ENCODE measurements at regions not wholly inside any gene's neighbourhood (a gene's known extent, or its start where the extent isn't known, plus 50 kb on each side); places are given as distances from the start of the nearest gene placed in this dataset.

DNA sequence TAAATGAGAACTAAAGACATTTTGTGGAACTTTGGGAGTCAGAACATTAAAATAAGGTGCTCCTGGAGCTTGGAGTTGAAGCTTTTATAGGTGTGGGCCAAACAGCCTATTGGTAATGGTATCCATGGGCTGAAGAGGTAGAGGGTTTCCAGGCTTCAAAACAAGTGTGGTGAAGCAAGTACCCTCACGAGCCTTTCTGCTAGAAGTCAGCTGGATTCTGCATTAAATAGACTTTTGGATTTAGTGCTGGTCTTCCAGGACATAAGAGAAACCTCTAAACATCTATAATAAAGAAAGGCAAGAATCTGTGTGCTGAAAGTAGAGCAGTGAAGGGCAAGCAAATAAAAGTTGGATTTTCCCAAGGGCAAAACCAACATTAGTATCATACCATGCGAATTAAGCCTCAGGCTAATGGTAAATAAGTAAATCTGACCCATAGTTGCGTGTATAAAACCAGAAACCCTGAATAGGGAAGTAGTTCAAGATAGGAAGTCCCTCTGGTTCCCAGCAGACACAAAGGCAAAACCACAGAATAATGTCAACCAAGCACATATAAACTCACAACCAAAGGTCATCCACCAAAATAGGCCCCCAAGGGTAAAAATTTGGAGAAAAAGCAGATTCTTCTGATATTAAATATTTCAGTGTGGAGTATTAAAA, 306.3 kb downstream of the TLE4 start:
- DNase-seq (ENCODE audit: low spot score) = no peak

DNA sequence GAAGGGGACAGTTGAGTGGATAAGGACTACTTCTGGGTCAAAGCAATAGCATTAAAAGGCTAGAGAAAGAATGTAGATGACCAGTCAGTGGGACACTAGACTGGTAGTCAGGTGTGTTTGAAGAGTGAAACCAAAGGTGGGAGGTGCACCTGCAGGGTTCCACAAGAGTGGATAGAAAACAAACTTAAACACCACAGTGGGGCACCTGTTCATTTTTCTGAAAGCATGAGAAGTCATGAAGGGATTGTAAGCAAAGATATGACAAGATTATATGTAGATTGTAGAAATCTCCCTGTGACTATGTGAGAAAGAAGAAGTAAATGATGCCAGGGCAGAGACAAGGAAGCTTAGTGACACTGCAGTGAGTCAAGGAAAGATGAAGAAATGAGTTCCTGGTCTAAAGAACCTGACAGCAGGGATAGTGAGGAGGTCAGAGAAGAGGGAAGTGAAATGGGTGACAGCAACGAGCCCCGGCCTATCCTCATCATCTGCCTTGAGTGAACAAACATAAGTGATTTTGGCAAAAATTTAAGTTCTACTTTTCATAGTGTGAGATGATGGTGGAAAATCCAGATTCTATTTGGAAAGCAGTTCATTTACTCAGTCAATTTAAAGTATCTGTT, 296.9 kb downstream of the TLE4 start:
- DNase-seq (ENCODE audit: low spot score) = no peak

DNA sequence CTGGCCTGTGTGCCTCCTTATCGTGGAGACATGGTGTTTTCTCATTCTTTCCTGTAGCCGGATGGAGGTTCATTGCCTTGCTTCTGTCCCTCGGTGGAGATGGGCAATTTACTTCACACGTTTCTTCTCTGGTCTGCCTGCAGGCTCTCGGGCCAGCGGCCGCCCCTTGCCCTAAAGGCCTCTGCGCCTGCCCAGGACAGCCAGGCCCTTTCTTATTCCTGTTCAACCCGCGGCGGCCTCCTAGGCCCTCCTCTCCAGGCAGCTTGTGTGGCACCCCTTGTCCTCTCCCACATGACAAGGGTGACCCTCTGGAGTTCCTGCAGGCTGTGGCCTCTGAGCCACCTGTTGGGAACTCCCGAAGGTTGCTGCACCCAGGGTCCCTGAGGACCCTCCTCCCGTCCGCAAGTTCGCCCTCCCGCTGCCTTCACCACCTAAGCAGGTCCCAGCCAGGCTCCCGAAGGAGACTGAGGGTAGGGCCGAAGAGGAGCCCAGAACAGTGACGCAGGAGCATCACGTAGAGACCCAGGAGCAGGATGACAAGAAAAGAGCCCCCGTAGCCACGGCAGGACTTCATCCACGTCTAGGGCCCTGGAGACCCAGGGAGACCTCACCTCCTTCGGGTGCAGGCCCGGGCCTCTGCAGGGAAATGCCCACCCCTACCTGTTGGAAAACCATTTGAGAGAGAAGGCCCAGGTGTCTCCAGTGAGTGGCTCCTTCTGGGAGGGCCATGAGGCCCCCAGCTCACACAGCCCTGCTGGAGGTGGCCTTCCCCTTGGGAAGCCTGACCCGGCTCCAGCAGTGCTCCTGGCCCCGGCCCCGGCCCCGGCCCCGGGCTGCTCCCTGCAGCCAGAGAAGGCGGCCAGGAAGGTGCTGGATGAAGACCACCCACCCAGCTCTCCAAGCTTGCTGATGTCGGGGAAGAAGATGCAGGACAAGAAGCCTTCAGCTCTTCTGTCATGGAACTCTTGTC, 291.4 kb downstream of the TLE4 start:
- DNase-seq (ENCODE audit: low spot score) = no peak

DNA sequence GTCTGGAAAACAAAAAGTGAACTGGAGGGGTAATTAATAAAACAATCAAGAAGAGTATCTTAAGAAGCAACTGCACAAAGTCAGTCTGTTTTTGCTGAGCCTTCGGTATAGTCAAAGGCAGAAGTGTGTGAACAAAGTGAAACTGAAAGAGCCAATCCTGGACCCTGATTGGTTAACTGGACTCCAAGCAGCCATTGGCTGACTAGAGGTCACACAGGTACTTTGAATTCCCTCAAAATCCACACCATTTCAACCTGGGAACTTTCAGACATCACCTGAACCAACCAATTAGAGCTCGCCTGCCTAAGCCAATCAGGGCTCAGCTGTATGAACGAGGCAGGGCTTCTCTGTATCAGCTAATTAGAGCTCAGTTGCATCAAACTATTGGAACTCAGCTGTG, 286.7 kb downstream of the TLE4 start:
- DNase-seq (ENCODE audit: low spot score) = peak; percentile 3

DNA sequence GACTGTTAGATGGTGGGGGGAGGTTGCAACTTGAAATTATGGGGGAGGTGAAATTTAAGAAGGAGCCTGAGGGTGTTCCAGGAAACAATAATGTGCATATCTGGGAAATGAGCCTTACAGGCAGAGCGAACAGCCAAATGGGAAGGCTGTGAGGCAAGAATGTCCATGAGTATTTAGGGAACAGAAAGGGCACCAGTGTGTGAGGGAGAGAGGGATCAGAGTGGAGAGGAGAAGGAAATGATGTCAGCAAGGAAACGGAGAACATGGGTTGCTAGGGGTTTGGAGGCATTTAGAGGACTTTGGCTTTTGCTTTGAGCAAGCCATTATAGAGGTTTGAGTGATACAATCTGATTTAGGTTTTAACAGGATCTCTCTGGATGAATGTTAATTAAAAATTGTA, 285.4 kb downstream of the TLE4 start:
- DNase-seq (ENCODE audit: low spot score) = no peak

DNA sequence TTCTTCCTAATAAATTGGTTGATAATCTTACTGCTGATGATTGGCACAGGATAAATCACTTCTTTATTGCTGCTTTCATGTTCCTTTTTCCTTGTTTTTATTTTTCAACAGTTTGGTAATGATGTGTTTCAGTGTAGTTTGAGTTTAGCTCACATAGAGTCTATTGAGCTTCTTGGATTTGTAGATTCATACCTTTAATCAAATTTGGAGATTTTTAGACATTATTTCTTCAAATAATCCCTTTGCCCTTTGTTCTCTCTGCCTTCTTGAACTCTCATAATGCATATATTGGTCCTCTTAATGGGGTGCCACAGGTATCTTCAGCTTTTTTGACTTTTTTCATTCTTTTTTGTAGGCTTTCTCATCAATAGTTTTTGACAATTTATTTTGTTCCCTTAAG, 275.3 kb downstream of the TLE4 start:
- DNase-seq (ENCODE audit: low spot score) = no peak

DNA sequence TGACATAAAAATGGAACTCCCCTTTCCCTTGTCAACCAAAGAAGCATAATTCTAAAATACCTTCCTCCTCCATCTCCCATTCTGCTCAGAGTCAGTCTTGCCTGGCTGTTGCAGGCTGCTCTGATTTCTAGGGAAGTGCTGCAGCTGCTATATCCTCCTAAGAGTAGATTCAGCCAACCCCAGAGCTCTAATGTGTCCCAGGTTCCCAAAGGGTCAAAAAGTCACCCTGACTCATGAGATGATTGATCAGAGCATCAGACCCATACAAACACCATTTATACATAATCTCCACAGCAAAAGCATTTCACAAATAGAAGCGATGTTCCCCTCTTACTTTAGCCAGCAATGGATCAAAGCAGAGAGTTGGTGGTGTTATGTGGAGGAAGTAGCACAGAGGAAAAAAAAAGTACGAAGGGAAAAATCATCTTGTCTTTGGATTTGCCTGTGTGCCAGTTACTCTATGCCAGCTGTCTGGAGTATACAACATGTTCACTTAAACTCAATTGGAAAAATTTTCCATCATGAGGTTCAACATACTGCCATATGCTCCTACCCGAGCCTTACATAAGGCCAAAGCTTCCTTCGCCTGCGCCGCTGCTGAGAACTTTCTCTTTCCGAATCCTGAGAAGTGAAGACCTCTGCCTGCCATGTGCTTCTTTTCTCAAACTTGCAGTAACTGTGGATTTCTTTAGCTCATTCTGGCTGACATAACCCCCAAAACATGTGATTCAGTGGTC, 258.0 kb downstream of the TLE4 start:
- DNase-seq (ENCODE audit: low spot score) = no peak

DNA sequence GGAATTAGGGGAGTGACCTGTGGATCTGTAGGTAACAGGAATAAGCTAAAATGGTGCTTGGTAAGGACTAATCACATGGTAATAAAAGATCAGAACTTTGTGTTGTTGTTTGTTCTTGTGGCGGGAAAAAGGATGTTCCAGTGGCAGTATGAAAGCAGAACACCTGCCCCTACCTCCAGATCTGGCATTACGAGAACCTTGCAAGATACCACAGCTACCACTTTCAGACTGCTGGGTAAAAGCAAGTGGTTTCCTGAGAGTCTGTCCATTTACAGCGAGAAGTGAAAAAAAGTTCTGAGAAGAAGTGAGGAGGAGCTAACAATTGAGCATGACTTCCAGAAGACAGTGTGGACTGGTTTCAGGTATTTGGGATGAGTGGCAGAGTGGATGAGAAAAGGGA, 252.5 kb downstream of the TLE4 start:
- no peak for DNase-seq (ENCODE audit: low spot score)

DNA sequence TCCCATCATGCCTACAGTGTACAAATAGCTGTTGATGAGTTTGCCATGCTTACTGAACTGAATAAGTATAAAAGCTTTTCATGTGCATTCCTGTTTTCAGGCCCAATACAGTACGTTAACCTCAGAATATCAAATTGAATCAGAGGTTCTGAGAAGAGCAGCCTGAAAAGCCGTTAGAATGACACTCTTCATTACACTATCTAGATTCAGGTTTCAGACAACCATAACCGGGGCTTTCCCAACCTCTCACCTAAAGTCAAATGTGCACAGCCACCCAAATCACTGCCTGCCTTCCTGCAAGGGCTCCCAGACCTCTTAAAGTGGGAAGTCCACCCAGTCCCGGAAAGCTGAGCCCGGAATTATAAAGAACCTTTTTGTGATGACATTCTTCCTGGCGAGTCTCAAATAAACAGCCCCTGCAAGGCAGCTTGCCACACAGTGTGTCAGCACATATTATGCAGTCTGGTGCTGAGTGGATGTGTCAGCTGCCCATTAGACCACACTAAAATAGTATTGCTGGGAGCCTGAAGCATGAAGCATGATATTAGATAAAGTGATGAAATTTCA, 245.8 kb downstream of the TLE4 start:
- no peak for DNase-seq (ENCODE audit: low spot score)

DNA sequence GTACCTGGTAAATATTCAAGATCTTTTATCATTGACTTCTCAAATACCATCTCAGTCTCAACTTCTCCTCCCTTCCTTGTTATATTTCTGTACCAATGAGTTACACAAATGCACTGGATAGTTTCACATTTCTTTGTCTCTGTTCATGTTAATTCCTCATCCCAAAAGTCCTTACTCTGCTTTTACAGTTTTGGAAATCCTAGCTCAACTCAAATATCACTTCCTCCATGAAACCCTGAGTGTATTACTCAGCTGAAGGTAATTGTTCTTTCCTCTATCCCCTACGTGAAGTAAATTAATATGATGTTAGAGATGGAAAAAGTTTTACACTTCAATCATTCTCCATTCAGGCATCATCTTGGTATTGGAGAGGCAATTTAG, 241.5 kb downstream of the TLE4 start:
- no peak for DNase-seq (ENCODE audit: low spot score)

DNA sequence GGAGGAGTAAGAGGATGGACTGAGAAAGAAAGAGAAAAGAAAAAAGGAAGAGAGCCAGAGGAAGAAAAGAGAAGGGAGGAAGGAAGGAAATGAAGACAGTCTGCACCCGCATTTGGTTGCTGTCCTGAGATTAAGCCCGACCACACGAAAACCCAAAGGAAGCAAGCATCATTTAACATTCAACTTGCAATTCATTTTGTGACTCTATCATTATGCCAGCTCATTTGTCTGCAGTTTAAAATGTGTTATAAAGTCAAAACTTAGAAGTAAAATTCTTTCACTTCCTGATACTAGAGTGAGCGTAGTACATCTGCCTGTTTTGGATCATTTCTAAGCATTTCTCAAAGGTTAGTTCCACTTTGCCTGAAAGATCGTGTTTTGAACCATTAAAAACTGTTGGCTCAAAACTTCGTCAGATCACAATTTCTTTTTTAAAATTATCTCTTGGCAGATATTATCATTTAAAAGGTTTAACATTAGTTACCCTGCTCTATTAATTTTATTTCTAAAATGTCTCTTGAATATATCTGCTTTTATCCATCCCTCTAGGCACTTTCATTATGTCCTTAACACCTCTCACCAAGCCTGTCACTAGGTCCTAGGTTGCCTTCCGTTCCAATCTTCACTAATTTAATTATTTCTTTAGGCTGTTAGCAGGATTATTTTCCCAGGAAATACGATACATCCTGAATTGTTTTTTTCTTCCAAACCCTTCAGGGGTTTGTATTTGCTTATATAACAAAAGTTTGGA, 240.9 kb downstream of the TLE4 start:
- no peak for DNase-seq (ENCODE audit: low spot score)

DNA sequence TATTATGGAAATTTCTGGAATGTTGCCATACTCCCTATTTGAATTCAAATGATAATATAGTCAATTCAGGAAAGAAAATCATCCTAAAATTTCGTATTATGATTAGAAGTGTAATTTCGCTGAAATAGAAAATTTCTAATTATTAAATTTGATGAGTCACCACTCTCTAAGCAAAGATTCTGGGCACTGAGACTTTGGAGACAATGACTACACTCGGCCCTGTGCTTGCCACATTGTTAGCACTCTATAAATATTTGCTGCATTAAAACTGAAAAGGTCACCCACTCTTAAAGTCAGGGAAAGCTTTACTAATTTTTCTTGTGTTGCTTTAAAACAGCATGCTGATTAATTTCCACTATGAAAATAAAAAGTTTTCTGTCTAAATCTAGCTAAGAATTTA, 240.3 kb downstream of the TLE4 start:
- DNase-seq (ENCODE audit: low spot score) = no peak

DNA sequence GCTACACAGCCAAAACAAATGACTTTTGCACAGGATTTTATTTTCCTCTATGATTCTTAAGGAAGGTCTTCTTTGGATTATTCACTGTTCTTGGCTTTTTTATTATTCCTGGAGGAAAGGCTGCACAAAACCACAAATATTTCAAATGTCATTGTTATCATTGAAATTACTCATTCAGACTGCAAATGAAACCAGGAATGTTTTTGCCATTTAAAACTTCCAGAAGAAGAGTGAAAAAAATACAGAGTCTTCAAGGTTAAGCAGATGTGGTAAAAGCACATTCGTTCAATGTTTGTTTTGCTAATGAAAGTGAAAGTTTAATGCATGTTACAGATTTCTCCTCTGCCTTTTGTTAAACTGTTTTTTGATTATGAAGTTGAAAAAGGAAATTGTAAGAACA, 238.2 kb downstream of the TLE4 start:
- DNase-seq (ENCODE audit: low spot score) = no peak

DNA sequence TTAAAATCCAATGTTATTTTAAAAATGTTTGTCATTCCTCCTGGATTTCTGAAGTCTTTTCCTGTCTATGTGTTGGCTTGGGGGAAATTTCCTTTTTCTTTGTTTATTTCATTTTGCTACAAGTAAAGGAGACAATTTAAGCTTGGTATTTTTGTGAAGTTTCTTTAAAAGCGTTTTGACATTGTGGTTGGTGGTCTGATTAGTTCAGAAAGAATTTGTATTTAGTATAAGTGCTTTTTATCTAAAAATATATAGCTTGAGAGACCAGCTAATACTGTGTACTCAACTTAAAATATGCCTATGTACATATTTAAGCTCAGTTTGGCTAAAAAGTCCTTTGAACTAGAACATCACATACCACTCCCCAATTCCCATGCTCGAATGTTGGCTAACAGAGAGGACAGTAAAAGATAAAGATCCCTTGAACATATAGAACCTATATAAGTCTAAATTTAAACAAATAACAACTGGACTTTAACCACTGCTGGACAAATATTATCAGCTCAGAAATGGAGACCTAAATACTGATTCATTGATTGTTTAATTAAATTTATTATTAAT, 237.6 kb downstream of the TLE4 start:
- no peak for DNase-seq (ENCODE audit: low spot score)

DNA sequence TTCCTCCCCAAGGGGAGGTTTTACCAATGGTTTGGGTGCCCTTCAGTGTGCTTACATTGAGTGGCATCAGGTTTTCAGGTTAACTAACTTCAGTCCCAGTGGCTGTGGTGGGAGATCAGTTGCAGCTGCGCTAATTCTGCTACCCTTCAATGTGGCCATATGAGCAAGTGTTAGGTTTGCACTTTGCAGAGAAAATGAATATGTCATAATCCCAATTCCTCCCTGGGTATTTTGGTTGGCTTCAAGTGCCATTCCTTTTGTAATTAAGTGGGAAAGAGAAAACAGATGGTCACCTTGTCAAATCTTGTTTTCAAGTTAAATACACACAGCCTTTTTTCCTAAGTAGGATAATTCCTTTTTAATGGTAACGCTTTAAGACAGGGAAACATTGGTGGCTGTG, 236.2 kb downstream of the TLE4 start:
- DNase-seq (ENCODE audit: low spot score) = peak; percentile 51

DNA sequence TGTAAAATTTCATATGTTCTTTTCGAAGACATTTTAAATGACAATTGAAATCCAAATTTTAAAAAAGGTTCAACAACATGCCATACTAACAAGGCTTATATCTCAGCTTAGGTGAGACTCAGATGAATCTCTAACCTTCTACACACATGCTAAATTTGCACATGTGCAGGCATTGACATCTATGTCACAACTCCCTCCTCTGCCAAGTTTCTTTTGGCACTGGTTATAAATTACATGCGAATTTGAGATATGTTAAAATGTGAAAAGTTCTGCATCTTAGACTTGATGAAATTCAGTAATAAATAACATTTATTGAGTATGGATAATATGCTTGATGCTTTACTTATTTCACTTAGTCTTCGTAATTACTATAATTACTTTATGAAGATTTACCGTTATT, 234.3 kb downstream of the TLE4 start:
- no peak for DNase-seq (ENCODE audit: low spot score)

DNA sequence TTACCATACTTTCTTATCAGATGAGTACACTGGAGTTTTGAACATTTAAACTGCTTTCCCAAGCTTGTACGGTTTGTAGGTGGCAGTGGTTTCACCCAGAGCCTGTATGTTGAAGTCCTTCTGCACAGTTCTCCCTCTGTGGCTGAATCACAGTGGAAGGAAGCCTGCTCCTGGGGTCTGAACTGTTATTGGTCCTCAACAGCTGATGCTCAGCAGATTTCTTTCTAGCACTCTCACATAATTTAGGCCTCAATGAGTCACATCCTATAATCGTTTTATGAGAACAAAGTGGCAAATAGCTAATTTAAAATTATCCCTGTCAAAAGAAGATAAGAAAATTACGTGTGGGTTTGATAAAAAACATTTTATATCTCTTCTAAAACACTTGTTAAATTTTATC, 229.7 kb downstream of the TLE4 start:
- no peak for DNase-seq (ENCODE audit: low spot score)

DNA sequence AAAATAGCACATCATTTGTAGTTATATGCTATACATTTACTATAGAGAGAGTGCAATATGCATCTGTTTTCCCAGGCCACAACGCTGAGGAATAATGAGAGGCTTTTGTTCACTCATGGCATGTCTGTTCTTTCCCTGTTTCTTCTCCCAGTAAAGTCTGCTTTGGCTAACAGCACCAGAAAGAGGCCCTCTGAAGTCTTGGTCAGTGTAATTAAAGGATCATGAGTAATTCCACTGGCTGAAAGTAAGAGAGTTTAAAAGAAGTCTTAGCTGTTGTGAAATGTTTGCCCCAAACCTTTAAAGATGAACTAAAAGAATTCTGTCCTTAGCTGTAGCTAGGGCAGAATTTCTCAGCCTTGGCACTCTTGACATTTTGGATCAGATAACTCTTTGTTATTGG, 228.8 kb downstream of the TLE4 start:
- DNase-seq (ENCODE audit: low spot score) = no peak

DNA sequence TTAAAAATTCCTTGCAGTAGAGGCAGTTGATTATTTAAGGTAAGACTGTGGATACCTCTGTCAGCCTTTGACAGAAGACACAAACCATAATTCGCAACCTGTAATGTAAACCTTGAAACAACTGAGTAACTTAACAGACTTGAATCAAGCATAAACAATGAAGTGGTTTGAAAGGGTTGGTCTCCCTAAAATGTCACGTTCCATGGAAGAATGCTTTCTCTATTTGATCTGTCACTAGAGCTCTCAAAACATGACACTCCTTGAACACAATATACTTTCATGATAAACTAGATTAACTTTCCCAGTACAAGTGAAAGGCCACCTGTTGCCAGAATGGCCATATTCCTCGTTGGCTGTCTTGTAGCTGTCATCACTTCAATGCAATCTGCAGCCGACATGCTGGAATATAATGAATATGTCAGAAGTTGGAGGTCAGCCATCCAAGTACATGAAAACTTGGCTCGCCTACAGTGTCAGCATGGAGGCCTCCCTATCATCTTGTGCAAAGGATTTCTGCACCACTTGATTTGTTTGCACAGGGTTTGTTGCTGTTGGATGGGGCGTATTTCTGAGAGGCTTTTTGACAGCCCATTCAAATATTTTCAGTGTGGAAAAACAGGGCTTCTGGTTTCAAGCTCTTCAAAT, 228.0 kb downstream of the TLE4 start:
- DNase-seq (ENCODE audit: low spot score) = peak; percentile 42

DNA sequence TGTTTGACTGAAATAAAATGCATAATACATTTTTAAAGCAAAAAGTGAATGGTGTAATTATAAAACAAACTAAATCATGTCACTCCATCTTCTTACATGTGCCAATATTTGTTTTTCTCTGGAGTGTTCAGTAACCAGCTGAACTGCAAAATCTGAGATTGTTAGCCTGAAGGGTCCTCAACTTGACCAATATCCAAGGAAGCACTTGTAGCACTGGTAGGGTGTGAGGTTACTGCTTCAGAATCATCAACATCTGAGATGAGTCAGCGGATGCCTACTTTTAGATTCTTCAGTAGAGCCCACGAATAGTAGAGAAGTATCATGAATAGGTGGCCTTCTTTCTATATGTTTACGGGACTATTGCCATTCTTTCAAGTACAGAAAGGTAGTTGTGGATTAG, 226.7 kb downstream of the TLE4 start:
- no peak for DNase-seq (ENCODE audit: low spot score)

DNA sequence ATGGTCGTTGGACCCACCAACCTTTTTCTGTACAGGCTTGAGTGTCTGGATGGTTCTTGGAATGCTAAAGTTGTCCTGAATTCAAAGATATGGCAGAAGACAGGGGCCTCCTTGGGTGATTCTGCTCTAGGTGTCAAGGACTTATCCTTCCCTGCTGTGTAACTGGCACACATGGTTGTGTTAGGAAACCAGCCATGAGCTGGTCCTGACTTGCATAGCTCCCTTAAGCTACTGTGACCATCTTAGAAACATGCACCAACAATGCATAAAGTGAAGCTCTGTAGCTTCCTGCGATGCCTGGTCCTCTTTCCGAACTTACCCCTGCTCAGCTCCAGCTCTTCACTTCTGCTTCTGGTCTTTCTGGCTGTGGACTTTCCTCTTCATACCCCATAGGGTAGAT, 224.6 kb downstream of the TLE4 start:
- DNase-seq (ENCODE audit: low spot score) = no peak

All from cerebellar cortex (tissue), 1 donor.